ENCODE measurements at regions not wholly inside any gene's neighbourhood (a gene's known extent, or its start where the extent isn't known, plus 50 kb on each side); places are given as distances from the start of the nearest gene placed in this dataset.

- no peak for DNase-seq
These were observed 377.1 kb upstream of the SOX11 start for GRCh38 chr2:5315041-5315440.

GRCh38 chr2:5315512-5315911 lies 376.7 kb upstream of the SOX11 start:
- DNase-seq = no peak

GRCh38 chr2:5316001-5316490 lies 376.1 kb upstream of the SOX11 start:
- DNase-seq = no peak

- no peak for DNase-seq
These were observed 372.7 kb upstream of the SOX11 start for GRCh38 chr2:5319493-5319892.

- no peak for DNase-seq
These were observed 369.8 kb upstream of the SOX11 start for GRCh38 chr2:5322396-5322795.

GRCh38 chr2:5325523-5325922 lies 366.7 kb upstream of the SOX11 start:
- DNase-seq = no peak

GRCh38 chr2:5328826-5329225 lies 363.4 kb upstream of the SOX11 start:
- no peak for DNase-seq

- DNase-seq = no peak
These were observed 362.4 kb upstream of the SOX11 start for GRCh38 chr2:5329763-5330162.

GRCh38 chr2:5330961-5331360 lies 361.2 kb upstream of the SOX11 start:
- no peak for DNase-seq

- DNase-seq = no peak
These were observed 359.3 kb upstream of the SOX11 start for GRCh38 chr2:5332925-5333324.

GRCh38 chr2:5339473-5339872 lies 352.7 kb upstream of the SOX11 start:
- DNase-seq = no peak

GRCh38 chr2:5343785-5344335 lies 348.3 kb upstream of the SOX11 start:
- DNase-seq = no peak

- no peak for DNase-seq
These were observed 339.9 kb upstream of the SOX11 start for GRCh38 chr2:5352286-5352685.

- DNase-seq = no peak
These were observed 338.6 kb upstream of the SOX11 start for GRCh38 chr2:5353565-5353964.

GRCh38 chr2:5359397-5359796 lies 332.8 kb upstream of the SOX11 start:
- DNase-seq = no peak

- DNase-seq = no peak
These were observed 332.1 kb upstream of the SOX11 start for GRCh38 chr2:5360081-5360480.

GRCh38 chr2:5364361-5364760 lies 327.8 kb upstream of the SOX11 start:
- DNase-seq = no peak

- DNase-seq = peak; percentile 38
These were observed 326.2 kb upstream of the SOX11 start for GRCh38 chr2:5365871-5366461.

- no peak for DNase-seq
These were observed 324.9 kb upstream of the SOX11 start for GRCh38 chr2:5367321-5367720.

GRCh38 chr2:5368263-5368662 lies 323.9 kb upstream of the SOX11 start:
- no peak for DNase-seq

- no peak for DNase-seq
These were observed 322.7 kb upstream of the SOX11 start for GRCh38 chr2:5369510-5369909.

- no peak for DNase-seq
These were observed 322.0 kb upstream of the SOX11 start for GRCh38 chr2:5370158-5370557.

GRCh38 chr2:5372141-5372540 lies 320.0 kb upstream of the SOX11 start:
- no peak for DNase-seq

GRCh38 chr2:5373200-5373599 lies 319.0 kb upstream of the SOX11 start:
- DNase-seq = peak; percentile 40

- DNase-seq = no peak
These were observed 317.4 kb upstream of the SOX11 start for GRCh38 chr2:5374762-5375161.
